A549 (cell line): ENCODE measurements at regions not wholly inside any gene's neighbourhood (a gene's known extent, or its start where the extent isn't known, plus 50 kb on each side); places are given as distances from the start of the nearest gene placed in this dataset.

Experiments
- ATAC-seq, 2 experiments: fragments of 200-7000 bp in 1 of 2; fragments of >200 bp in 1 of 2; cut with Nextera tagmentation in 1 of 2; cut with Tn5 transposase in 1 of 2; 3 replicates each; pipeline versions ENCODE4 v1.8.0 to v1.9.1; 2018 to 2020; ENCODE audit warnings: mild to moderate bottlenecking in 1 of 2, moderate library complexity in 1 of 2
- CTCF ChIA-PET: fragments of 300-600 bp; sonication (Branson Sonifier 250); formaldehyde crosslinking; extraction: SDS; loops from one replicate; lab custom pipeline; 2021; ENCODE audit warnings: antibody characterized with exemption, inconsistent platforms; lab: Yijun Ruan, JAX
- POLR2A ChIA-PET: fragments of 350-600 bp; formaldehyde crosslinking; extraction: SDS; loops from one replicate; lab custom pipeline; 2021; ENCODE audit warnings: antibody characterized with exemption, inconsistent platforms; lab: Yijun Ruan, JAX
- DNase-seq, 2 experiments: peaks; one replicate each; pipeline versions ENCODE4 v3.0.0 to v3.0.0-alpha.2; 2011 to 2016; ENCODE audit warnings: low read depth in 1 of 2, low spot score in 1 of 2
- FAIRE-seq: peaks from 2 replicates; lab custom pipeline; 2011; peaks lifted over from hg19 to GRCh38; lab: Jason Lieb, UNC
- H3K27ac ChIP-seq, 2 experiments: fragments of >200 bp; sonication (Bioruptor Twin); formaldehyde crosslinking; 3 replicates each; pipeline ENCODE4 v1.5.1; 2016 to 2017
- H3K4me1 ChIP-seq: fragments of >200 bp; sonication (Bioruptor Twin); formaldehyde crosslinking; 3 replicates; pipeline ENCODE4 v1.6.1; 2016
- H3K4me2 ChIP-seq: fragments of >200 bp; sonication (Bioruptor Twin); formaldehyde crosslinking; 3 replicates; pipeline ENCODE4 v1.6.1; 2016
- H3K4me3 ChIP-seq: fragments of >200 bp; sonication (Bioruptor Twin); formaldehyde crosslinking; 3 replicates; pipeline ENCODE4 v1.5.1; 2016
- H3K9me3 ChIP-seq: fragments of >200 bp; sonication (Bioruptor Twin); formaldehyde crosslinking; 3 replicates; pipeline ENCODE4 v1.6.1; 2016
- BCL3 ChIP-seq: fragments of >200 bp; sonication (Bioruptor Twin); formaldehyde crosslinking; IDR thresholded peaks from 3 replicates; pipeline ENCODE4 v1.6.1; 2016
- CBX8 ChIP-seq: fragments of 200-600 bp; sonication (generic); IDR thresholded peaks from 2 replicates; pipeline ENCODE4 v1.6.1; 2016
- CHD4 ChIP-seq: fragments of 200-600 bp; sonication (generic); IDR thresholded peaks from 2 replicates; pipeline ENCODE4 v1.6.1; 2016; ENCODE audit warnings: antibody characterized with exemption, mild to moderate bottlenecking, borderline replicate concordance
- E2F6 ChIP-seq: IDR thresholded peaks from 2 replicates; pipeline ENCODE4 v1.6.1; 2012; ENCODE audit warnings: low read depth, borderline replicate concordance
- HOXA7 ChIP-seq: fragments of 250-450 bp; sonication (Bioruptor Pico); IDR thresholded peaks from 2 replicates; pipeline ENCODE4 v1.5.0; 2020; ENCODE audit warnings: mild to moderate bottlenecking, moderate library complexity
- JUN ChIP-seq, 2 experiments: fragments of >200 bp; sonication (Bioruptor Twin); formaldehyde crosslinking; IDR thresholded peaks; 2 replicates in 1 of 2; 3 replicates in 1 of 2; pipeline ENCODE4 v1.6.1; 2016 to 2017
- NPAS2 ChIP-seq: fragments of 250-450 bp; sonication (Bioruptor Pico); IDR thresholded peaks from 2 replicates; pipeline ENCODE4 v1.8.0; 2022; ENCODE audit warnings: mild to moderate bottlenecking, moderate library complexity, borderline replicate concordance
- PBX3 ChIP-seq: IDR thresholded peaks from 2 replicates; pipeline ENCODE4 v1.6.1; 2012
- POLR2A ChIP-seq: IDR thresholded peaks from 2 replicates; pipeline ENCODE4 v1.6.1; 2012; ENCODE audit warnings: mild to moderate bottlenecking, low read length
- RAD21 ChIP-seq, 2 experiments: fragments of >200 bp in 1 of 2; sonication (Bioruptor Twin) in 1 of 2; formaldehyde crosslinking in 1 of 2; IDR thresholded peaks in 1 of 2; conservative IDR thresholded peaks in 1 of 2; 2 replicates in 1 of 2; 3 replicates in 1 of 2; pipeline ENCODE4 v1.6.1; 2012 to 2018; ENCODE audit warnings: inconsistent platforms in 1 of 2
- RNF2 ChIP-seq: fragments of 200-600 bp; sonication (generic); IDR thresholded peaks from 2 replicates; pipeline ENCODE4 v1.6.1; 2016; ENCODE audit warnings: low read depth, mild to moderate bottlenecking, antibody characterized with exemption, moderate library complexity, borderline replicate concordance
- SREBF2 ChIP-seq: fragments of 450-650 bp; IDR thresholded peaks from 2 replicates; pipeline ENCODE4 v1.6.1; 2014; ENCODE audit warnings: mild to moderate bottlenecking, moderate library complexity
- ZC3H11A ChIP-seq: fragments of 450-650 bp; IDR thresholded peaks from 2 replicates; pipeline ENCODE4 v1.6.1; 2014; ENCODE audit warnings: antibody characterized with exemption, mild to moderate bottlenecking
- ZSCAN20 ChIP-seq: fragments of 250-450 bp; sonication (Bioruptor Pico); IDR thresholded peaks from 2 replicates; pipeline ENCODE4 v1.8.0; 2022; ENCODE audit warnings: mild to moderate bottlenecking, moderate library complexity
- WGBS: methylation state at CpG from one replicate; pipeline ENCODE4 v1.1.6; 2017; ENCODE audit errors: missing lambda C conversion rate; 5-methylcytosine and 5-hydroxymethylcytosine counted together
- TF ChIP-seq, protein P1 (sequence below): fragments of 250-450 bp; sonication (Bioruptor Pico); IDR thresholded peaks from 2 replicates; pipeline ENCODE4 v1.5.0; 2020; ENCODE audit warnings: low read depth, mild to moderate bottlenecking, moderate library complexity
- TF ChIP-seq, protein P2 (sequence below): fragments of 150-350 bp; IDR thresholded peaks from 2 replicates; pipeline ENCODE4 v1.6.1; 2014; ENCODE audit warnings: low read depth, mild to moderate bottlenecking, low read length
- TF ChIP-seq, protein P3 (sequence below): fragments of >200 bp; sonication (Bioruptor Twin); formaldehyde crosslinking; IDR thresholded peaks from 2 replicates; pipeline ENCODE4 v1.6.1; 2016
- TF ChIP-seq, protein P4 (sequence below): fragments of 200-600 bp; sonication (generic); IDR thresholded peaks from 2 replicates; pipeline ENCODE4 v1.6.1; 2016; ENCODE audit warnings: antibody characterized with exemption, mild to moderate bottlenecking, moderate library complexity

- no peak overlapping the region for H3K4me2 ChIP-seq
- ATAC-seq (no peak), FAIRE-seq (no peak), DNase-seq (no peak)
- no peak for TF ChIP-seq SREBF2
- no peak for TF ChIP-seq POLR2A
- TF ChIP-seq, protein P1, sequence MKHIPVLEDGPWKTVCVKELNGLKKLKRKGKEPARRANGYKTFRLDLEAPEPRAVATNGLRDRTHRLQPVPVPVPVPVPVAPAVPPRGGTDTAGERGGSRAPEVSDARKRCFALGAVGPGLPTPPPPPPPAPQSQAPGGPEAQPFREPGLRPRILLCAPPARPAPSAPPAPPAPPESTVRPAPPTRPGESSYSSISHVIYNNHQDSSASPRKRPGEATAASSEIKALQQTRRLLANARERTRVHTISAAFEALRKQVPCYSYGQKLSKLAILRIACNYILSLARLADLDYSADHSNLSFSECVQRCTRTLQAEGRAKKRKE (CRISPR knock-in tag), result no peak
- TF ChIP-seq CBX8, result no peak
- TF ChIP-seq, protein P2, sequence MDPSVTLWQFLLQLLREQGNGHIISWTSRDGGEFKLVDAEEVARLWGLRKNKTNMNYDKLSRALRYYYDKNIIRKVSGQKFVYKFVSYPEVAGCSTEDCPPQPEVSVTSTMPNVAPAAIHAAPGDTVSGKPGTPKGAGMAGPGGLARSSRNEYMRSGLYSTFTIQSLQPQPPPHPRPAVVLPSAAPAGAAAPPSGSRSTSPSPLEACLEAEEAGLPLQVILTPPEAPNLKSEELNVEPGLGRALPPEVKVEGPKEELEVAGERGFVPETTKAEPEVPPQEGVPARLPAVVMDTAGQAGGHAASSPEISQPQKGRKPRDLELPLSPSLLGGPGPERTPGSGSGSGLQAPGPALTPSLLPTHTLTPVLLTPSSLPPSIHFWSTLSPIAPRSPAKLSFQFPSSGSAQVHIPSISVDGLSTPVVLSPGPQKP, result no peak
- no peak for TF ChIP-seq NPAS2 (CRISPR knock-in tag)
- TF ChIP-seq ZC3H11A, result no peak
- TF ChIP-seq BCL3, result no peak
- no peak for TF ChIP-seq RAD21 (conservative IDR thresholded peaks at IDR 0.05 in 1 of 2, IDR thresholded peaks at IDR 0.05 in 1 of 2)
- no peak for TF ChIP-seq PBX3
- no peak for TF ChIP-seq HOXA7 (CRISPR knock-in tag)
- no peak for TF ChIP-seq E2F6
- no peak for TF ChIP-seq ZSCAN20 (CRISPR knock-in tag)
- TF ChIP-seq, protein P3, sequence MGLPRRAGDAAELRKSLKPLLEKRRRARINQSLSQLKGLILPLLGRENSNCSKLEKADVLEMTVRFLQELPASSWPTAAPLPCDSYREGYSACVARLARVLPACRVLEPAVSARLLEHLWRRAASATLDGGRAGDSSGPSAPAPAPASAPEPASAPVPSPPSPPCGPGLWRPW, result no peak
- no peak for TF ChIP-seq JUN (IDR thresholded peaks at IDR 0.05)
- TF ChIP-seq RNF2, result no peak
- TF ChIP-seq, protein P4, sequence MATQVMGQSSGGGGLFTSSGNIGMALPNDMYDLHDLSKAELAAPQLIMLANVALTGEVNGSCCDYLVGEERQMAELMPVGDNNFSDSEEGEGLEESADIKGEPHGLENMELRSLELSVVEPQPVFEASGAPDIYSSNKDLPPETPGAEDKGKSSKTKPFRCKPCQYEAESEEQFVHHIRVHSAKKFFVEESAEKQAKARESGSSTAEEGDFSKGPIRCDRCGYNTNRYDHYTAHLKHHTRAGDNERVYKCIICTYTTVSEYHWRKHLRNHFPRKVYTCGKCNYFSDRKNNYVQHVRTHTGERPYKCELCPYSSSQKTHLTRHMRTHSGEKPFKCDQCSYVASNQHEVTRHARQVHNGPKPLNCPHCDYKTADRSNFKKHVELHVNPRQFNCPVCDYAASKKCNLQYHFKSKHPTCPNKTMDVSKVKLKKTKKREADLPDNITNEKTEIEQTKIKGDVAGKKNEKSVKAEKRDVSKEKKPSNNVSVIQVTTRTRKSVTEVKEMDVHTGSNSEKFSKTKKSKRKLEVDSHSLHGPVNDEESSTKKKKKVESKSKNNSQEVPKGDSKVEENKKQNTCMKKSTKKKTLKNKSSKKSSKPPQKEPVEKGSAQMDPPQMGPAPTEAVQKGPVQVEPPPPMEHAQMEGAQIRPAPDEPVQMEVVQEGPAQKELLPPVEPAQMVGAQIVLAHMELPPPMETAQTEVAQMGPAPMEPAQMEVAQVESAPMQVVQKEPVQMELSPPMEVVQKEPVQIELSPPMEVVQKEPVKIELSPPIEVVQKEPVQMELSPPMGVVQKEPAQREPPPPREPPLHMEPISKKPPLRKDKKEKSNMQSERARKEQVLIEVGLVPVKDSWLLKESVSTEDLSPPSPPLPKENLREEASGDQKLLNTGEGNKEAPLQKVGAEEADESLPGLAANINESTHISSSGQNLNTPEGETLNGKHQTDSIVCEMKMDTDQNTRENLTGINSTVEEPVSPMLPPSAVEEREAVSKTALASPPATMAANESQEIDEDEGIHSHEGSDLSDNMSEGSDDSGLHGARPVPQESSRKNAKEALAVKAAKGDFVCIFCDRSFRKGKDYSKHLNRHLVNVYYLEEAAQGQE, result no peak
- no peak for TF ChIP-seq CHD4
- ChIA-PET POLR2A (no interaction called here), CTCF (interaction anchor here (0.6 to 1.2 kb wide), 4 partner anchors 9 to 242 kb away, joined by 3 read pairs; no protein-coding TSS in a partner anchor)
- 93% methylated on average over 5 of the region's 5 CpGs for WGBS
- H3K4me3 ChIP-seq, result no peak overlapping the region
- no peak overlapping the region for H3K27ac ChIP-seq
- H3K9me3 ChIP-seq, result peaks cover 10% of the 10 kb centered on the region
- peaks cover 9% of the 10 kb centered on the region for H3K4me1 ChIP-seq
These were observed 79.7 kb upstream of the LINC01488 start for GRCh38 chr11:69401715-69402114.
